Stomach (tissue), 8 donors: ENCODE measurements at regions not wholly inside any gene's neighbourhood (a gene's known extent, or its start where the extent isn't known, plus 50 kb on each side); places are given as distances from the start of the nearest gene placed in this dataset.

Source experiments
- DNase-seq, 2 donors: peaks; one replicate each; pipeline versions ENCODE4 v3.0.0 to v3.0.0-alpha.2; 2013 to 2019
- H3K27ac ChIP-seq, 5 donors: fragments of 200-600 bp in 4 of 5; sonication (generic) in 4 of 5; one replicate each; pipeline ENCODE4 v1.5.1; 2013 to 2019; ENCODE audit warnings: mild to moderate bottlenecking in 1 of 5, moderate library complexity in 1 of 5
- H3K27me3 ChIP-seq, 3 donors: fragments of 200-600 bp; sonication (generic); one replicate each; pipeline ENCODE4 v1.5.1; 2017 to 2019; ENCODE audit warnings: mixed run types in 1 of 3
- H3K36me3 ChIP-seq, 4 donors: fragments of 200-600 bp; sonication (generic); 1 replicate in 3 of 4; 2 replicates in 1 of 4; pipeline ENCODE4 v1.5.1; 2016 to 2019
- H3K4me1 ChIP-seq, 4 donors: fragments of 200-600 bp; sonication (generic); one replicate each; pipeline ENCODE4 v1.5.1; 2016 to 2019
- H3K4me3 ChIP-seq, 4 donors: fragments of 200-600 bp; sonication (generic) in 3 of 4; one replicate each; pipeline ENCODE4 v1.5.1; 2016 to 2019; ENCODE audit warnings: mild to moderate bottlenecking in 1 of 4
- H3K9me3 ChIP-seq, 4 donors: fragments of 200-600 bp; sonication (generic); one replicate each; pipeline ENCODE4 v1.5.1; 2016 to 2019
- EP300 ChIP-seq: sonication (generic); formaldehyde crosslinking; IDR thresholded peaks from one replicate; pipeline ENCODE4 v1.6.1; 2017; ENCODE audit warnings: antibody characterized with exemption
- POLR2A ChIP-seq, 4 donors: fragments of 450-650 bp; IDR thresholded peaks; one replicate each; pipeline ENCODE4 v1.6.1; 2016; ENCODE audit warnings: antibody characterized with exemption in 4 of 4, control low read depth in 2 of 4, mild to moderate bottlenecking in 1 of 4, moderate library complexity in 1 of 4
- POLR2AphosphoS5 ChIP-seq, 3 donors: sonication (generic); formaldehyde crosslinking; IDR thresholded peaks; one replicate each; pipeline ENCODE4 v1.6.1; 2016; ENCODE audit warnings: antibody characterized with exemption in 3 of 3
- WGBS, 5 donors: extraction: QIAGEN DNeasy Blood & Tissue Kit in 3 of 5; methylation state at CpG; one replicate each; pipeline versions ENCODE4 v1.1.5 to v1.1.7; 2013 to 2018; 5-methylcytosine and 5-hydroxymethylcytosine counted together
- intact Hi-C: fragments of 100-400 bp; cut with DNase I; formaldehyde crosslinking; loops from one replicate; pipeline ENCODE4 v1.15.1; 2023; ENCODE audit warnings: low total_unique reads
- TF ChIP-seq, protein P1 (sequence below), 7 experiments: fragments of 450-650 bp in 4 of 7; fragments of 200-600 bp in 3 of 7; sonication (generic) in 3 of 7; IDR thresholded peaks; one replicate each; pipeline ENCODE4 v1.5.1; 2016 to 2019; ENCODE audit warnings: antibody characterized with exemption in 7 of 7, control low read depth in 2 of 7, mild to moderate bottlenecking in 1 of 7
- donor health status: healthy with polysubstance abuse.
- donor health status: Bipolar disorder and iron deficiency.
- donor health status: healthy.

DNA sequence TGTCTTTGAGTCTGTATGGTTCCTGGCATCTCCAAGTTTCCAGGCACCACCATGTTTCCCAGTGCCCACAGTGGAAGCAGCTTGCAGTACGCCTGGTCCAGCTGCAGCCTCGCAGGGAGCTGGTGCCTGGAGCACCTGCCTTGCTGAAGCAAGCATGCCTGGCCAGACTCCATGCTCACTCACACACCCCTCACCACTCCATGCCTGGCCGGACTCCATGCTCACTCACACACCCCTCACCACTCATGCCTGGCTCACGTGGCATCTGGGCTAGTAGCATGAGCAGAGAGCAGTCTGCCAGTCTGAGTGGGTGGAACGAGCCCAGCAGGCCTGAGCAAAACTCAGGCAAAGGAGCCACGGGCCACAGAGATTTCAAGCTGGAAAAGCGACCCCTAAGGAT is 214.3 kb downstream of the TFAP2C start:
- TF ChIP-seq, protein P1, sequence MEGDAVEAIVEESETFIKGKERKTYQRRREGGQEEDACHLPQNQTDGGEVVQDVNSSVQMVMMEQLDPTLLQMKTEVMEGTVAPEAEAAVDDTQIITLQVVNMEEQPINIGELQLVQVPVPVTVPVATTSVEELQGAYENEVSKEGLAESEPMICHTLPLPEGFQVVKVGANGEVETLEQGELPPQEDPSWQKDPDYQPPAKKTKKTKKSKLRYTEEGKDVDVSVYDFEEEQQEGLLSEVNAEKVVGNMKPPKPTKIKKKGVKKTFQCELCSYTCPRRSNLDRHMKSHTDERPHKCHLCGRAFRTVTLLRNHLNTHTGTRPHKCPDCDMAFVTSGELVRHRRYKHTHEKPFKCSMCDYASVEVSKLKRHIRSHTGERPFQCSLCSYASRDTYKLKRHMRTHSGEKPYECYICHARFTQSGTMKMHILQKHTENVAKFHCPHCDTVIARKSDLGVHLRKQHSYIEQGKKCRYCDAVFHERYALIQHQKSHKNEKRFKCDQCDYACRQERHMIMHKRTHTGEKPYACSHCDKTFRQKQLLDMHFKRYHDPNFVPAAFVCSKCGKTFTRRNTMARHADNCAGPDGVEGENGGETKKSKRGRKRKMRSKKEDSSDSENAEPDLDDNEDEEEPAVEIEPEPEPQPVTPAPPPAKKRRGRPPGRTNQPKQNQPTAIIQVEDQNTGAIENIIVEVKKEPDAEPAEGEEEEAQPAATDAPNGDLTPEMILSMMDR (IDR thresholded peaks at IDR 0.05), result no peak
- no peak for TF ChIP-seq EP300
- TF ChIP-seq POLR2AphosphoS5 (IDR thresholded peaks at IDR 0.05), result no peak
- TF ChIP-seq POLR2A (IDR thresholded peaks at IDR 0.05), result no peak
- WGBS, 5 donors, result 55 to 77% (median 73%) methylated on average over 5 to 7 of the region's 7 CpGs
- Histone ChIP-seq H3K4me3 (no peak overlapping the region), H3K27me3 (peaks cover 0 to 49% (median 0%) of the 10 kb centered on the region in 3 donors), H3K36me3 (no peaks in the 10 kb centered on the region), H3K4me1 (no peaks in the 10 kb centered on the region), H3K9me3 (no peaks in the 10 kb centered on the region), H3K27ac (no peak overlapping the region)
- intact Hi-C loops, result no loop called here
- DNase-seq, result no peak

- Histone ChIP-seq H3K27ac (no peak overlapping the region), H3K27me3 (peaks cover 0 to 54% (median 0%) of the 10 kb centered on the region in 3 donors), H3K4me3 (no peak overlapping the region), H3K4me1 (no peaks in the 10 kb centered on the region), H3K36me3 (no peaks in the 10 kb centered on the region), H3K9me3 (no peaks in the 10 kb centered on the region)
- TF ChIP-seq POLR2AphosphoS5 (IDR thresholded peaks at IDR 0.05), result no peak
- no peak for TF ChIP-seq EP300
- TF ChIP-seq POLR2A (IDR thresholded peaks at IDR 0.05), result no peak
- TF ChIP-seq, protein P1 (IDR thresholded peaks at IDR 0.05), result no peak
- intact Hi-C loops, result no loop called here
- no peak for DNase-seq
- 45 to 63% (median 55%) methylated on average over 4 of the region's 4 CpGs for WGBS, 5 donors
Measured at GRCh38 chr20:56843817-56844216, 214.7 kb downstream of the TFAP2C start.

DNA sequence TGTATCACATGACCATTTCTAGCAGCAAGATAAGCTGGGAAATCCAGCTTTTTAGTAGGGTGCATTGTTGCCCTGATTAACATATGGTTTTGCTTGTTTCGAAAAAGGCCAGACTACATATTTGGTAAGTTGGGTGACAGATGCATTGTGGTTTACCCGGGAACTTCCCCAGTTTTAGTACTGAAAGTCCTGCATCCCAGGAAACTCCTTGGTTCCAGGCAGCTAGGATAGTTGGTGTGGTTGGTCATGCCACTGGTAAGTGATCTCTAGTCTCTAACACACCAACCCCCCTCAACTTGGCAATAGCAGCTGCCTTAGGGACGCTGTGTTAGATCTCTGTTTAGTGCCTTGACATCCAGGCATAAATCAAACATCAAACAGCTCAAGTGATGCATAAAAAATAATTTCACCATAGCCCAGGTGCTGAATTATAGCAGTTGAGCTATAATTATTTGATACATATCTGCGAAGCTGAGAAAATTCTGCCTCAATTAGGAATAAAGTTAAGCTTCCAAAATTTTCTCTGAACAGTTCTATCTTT is 216.5 kb downstream of the TFAP2C start:
- DNase-seq, result no peak
- Histone ChIP-seq H3K27me3 (peaks cover 0 to 47% (median 0%) of the 10 kb centered on the region in 3 donors), H3K9me3 (no peaks in the 10 kb centered on the region), H3K4me1 (no peaks in the 10 kb centered on the region), H3K36me3 (no peaks in the 10 kb centered on the region), H3K4me3 (no peak overlapping the region), H3K27ac (no peak overlapping the region)
- no peak for TF ChIP-seq POLR2AphosphoS5 (IDR thresholded peaks at IDR 0.05)
- TF ChIP-seq, protein P1 (IDR thresholded peaks at IDR 0.05), result no peak
- TF ChIP-seq EP300, result no peak
- no peak for TF ChIP-seq POLR2A (IDR thresholded peaks at IDR 0.05)
- WGBS, 5 donors, result 65 to 75% (median 72%) methylated on average over 4 of the region's 4 CpGs
- intact Hi-C loops, result no loop called here

DNA sequence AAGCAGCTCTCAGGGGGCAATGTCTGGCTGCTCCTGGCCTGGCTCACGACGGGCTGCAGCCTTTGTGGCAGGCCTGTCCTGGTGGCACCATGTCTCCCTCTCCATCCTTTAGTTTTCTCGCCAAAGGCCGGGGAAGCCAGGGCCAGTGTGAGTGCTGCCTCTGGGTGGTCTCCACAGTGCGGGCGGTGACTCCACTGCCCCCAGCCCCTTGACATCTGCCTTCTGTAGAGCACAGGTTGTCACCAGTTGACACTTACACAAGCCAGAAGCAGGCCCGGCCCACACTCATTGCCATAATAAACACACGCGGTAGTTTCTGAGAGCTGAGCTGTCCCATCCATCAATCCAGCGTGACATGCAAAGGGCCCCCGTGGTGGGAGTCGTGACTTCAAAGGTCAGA is 219.5 kb downstream of the TFAP2C start:
- H3K27me3 ChIP-seq, result peaks cover 0 to 34% (median 0%) of the 10 kb centered on the region in 3 donors
- no peaks in the 10 kb centered on the region for H3K4me1 ChIP-seq
- H3K27ac ChIP-seq, result no peak overlapping the region
- 32 to 67% (median 34%) methylated on average over 6 to 12 of the region's 12 CpGs for WGBS, 5 donors
- intact Hi-C loops, result no loop called here
- TF ChIP-seq, protein P1 (IDR thresholded peaks at IDR 0.05), result no peak
- TF ChIP-seq POLR2AphosphoS5 (IDR thresholded peaks at IDR 0.05) (no peak), EP300 (no peak), POLR2A (IDR thresholded peaks at IDR 0.05) (no peak)
- no peaks in the 10 kb centered on the region for H3K36me3 ChIP-seq
- no peak for DNase-seq
- no peaks in the 10 kb centered on the region for H3K9me3 ChIP-seq
- H3K4me3 ChIP-seq, result no peak overlapping the region
